ENCODE measurements at regions not wholly inside any gene's neighbourhood (a gene's known extent, or its start where the extent isn't known, plus 50 kb on each side); places are given as distances from the start of the nearest gene placed in this dataset.

DNA sequence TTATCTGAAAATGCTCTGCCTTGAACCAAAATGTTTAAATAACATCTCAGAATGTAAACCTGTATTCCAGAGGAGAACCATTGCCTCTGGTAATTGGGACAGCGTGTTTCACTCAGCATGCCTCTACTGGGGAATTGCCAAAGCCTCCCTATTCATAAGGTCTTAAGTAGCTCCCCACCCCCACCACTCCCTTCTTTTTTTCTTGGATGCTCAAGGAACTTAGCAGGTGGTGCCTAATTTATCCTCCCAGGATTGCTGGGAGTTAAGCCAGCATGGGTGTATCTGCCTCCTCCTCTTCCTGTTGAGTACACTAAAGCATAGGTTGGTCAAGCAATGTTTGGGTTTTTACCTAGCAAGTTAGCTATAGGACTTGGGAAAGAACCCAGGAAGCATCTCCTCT, 220.2 kb downstream of the DMAC1 start:
- no peak for DNase-seq (ENCODE audit: low spot score)
- TF ChIP-seq, protein P1, sequence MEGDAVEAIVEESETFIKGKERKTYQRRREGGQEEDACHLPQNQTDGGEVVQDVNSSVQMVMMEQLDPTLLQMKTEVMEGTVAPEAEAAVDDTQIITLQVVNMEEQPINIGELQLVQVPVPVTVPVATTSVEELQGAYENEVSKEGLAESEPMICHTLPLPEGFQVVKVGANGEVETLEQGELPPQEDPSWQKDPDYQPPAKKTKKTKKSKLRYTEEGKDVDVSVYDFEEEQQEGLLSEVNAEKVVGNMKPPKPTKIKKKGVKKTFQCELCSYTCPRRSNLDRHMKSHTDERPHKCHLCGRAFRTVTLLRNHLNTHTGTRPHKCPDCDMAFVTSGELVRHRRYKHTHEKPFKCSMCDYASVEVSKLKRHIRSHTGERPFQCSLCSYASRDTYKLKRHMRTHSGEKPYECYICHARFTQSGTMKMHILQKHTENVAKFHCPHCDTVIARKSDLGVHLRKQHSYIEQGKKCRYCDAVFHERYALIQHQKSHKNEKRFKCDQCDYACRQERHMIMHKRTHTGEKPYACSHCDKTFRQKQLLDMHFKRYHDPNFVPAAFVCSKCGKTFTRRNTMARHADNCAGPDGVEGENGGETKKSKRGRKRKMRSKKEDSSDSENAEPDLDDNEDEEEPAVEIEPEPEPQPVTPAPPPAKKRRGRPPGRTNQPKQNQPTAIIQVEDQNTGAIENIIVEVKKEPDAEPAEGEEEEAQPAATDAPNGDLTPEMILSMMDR (IDR thresholded peaks at IDR 0.05) = no peak
- Histone ChIP-seq H3K9me3 (no peaks in the 10 kb centered on the region), H3K36me3 (no peaks in the 10 kb centered on the region), H3K27ac (no peak overlapping the region), H3K27me3 (no peaks in the 10 kb centered on the region), H3K4me3 (no peak overlapping the region), H3K4me1 (no peaks in the 10 kb centered on the region)

DNA sequence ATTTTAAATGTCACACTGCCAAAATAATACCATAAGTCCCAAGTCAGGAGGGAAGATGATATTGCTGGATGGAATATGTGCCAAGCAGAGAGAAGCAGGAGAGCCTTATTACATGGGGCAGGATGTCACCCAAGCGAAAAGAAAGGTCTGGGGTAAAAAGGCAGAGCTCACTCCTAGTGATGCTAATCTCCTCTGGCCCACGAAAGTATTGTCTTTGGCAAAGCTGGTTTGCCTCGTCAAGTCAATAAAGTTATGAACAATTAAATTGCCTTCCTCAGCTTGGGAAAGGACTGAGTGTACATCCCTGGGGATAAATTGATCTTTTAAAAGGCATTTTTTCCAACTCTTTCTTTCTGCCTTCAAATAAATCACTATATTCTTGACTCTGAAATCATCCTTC, 220.6 kb downstream of the DMAC1 start:
- H3K36me3 ChIP-seq = no peaks in the 10 kb centered on the region
- no peak for DNase-seq (ENCODE audit: low spot score)
- no peaks in the 10 kb centered on the region for H3K27me3 ChIP-seq
- TF ChIP-seq, protein P1 (IDR thresholded peaks at IDR 0.05) = no peak
- no peak overlapping the region for H3K4me3 ChIP-seq
- H3K9me3 ChIP-seq = no peaks in the 10 kb centered on the region
- H3K27ac ChIP-seq = no peak overlapping the region
- no peaks in the 10 kb centered on the region for H3K4me1 ChIP-seq

DNA sequence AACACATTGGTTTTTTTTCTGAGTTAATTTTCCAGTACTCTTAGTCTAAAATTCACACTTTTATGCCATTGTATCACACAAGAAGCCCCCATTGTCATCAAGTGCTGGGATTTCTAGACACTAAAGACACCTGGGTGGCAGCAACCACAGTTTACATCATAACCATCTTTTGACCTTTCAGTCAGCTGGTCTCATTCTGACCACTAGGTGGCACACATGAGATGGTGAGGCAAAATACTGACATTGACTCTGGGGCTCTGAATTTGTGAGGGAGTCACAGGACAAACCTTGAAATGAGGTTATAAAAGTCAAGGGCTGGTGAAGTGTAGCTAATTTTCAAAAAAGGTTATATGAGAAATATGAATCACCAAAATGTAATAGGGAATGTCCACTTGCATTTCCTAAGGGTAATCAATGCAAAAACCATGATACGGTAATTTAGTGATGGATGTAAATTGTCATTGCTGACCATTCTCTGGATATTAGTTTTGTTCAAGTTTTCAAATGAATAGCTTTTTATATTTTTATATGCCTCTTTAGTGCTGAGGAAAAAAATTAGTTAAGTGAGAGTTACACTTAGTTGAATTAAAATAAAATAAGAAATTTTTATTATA, 229.4 kb downstream of the DMAC1 start:
- no peaks in the 10 kb centered on the region for H3K27me3 ChIP-seq
- no peaks in the 10 kb centered on the region for H3K9me3 ChIP-seq
- no peak overlapping the region for H3K4me3 ChIP-seq
- TF ChIP-seq, protein P1 (IDR thresholded peaks at IDR 0.05) = peak; percentile 59 to 83
- H3K4me1 ChIP-seq = no peaks in the 10 kb centered on the region
- H3K27ac ChIP-seq = no peak overlapping the region
- no peaks in the 10 kb centered on the region for H3K36me3 ChIP-seq
- peak; percentile 67 for DNase-seq (ENCODE audit: low spot score)

DNA sequence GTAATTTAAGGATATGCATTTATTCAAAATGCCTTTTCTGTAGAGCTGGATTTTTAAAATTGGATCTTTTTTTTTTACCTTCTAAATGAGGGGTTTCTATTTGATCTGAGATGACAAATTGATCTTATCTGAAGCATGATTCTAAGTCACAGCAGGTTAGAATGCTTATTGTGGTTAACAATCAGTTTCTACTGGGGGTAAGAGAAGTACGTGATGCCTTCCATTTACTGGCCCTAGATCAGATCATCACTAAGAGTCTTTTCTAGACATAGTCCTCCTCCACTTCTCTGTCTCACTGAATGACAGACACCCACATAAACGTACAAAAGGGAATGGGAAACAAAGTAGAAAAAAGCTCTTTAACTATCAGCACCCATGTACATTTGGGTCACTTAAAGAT, 231.9 kb downstream of the DMAC1 start:
- Histone ChIP-seq H3K4me1 (no peaks in the 10 kb centered on the region), H3K27me3 (no peaks in the 10 kb centered on the region), H3K27ac (no peak overlapping the region), H3K9me3 (no peaks in the 10 kb centered on the region), H3K36me3 (no peaks in the 10 kb centered on the region), H3K4me3 (no peak overlapping the region)
- DNase-seq (ENCODE audit: low spot score) = no peak
- TF ChIP-seq, protein P1 (IDR thresholded peaks at IDR 0.05) = no peak

DNA sequence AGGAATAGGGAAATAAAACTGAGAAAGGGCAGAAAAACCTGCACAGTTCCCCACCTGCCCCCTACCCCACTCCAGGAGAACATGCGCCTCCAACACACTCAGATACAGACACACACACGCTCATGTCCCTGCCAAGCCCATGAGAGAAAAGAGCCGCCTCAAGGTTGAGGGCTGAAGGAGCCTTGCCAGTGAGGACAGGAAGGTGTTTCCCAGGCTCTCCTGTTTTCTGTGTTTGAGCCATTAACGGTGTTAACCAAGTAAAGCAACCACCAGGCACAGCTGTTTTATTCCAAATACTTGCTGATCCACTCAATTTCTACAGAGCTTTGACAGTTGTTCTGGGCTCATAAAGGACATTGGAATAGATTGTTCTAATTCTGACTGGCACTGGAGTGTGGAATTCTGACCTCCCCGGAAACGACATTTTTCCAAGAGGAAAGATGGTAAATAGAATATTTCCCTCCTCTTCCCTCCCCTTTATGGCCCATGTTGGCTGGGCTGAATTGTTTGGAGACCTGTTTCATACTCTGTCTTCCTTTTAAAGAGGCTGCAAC, 238.0 kb downstream of the DMAC1 start:
- TF ChIP-seq, protein P1 (IDR thresholded peaks at IDR 0.05) = no peak
- no peaks in the 10 kb centered on the region for H3K4me1 ChIP-seq
- no peaks in the 10 kb centered on the region for H3K9me3 ChIP-seq
- H3K36me3 ChIP-seq = no peaks in the 10 kb centered on the region
- H3K27me3 ChIP-seq = no peaks in the 10 kb centered on the region
- no peak overlapping the region for H3K27ac ChIP-seq
- H3K4me3 ChIP-seq = no peak overlapping the region
- no peak for DNase-seq (ENCODE audit: low spot score)
